NCI-H2227 (cell line): ENCODE measurements at regions not wholly inside any gene's neighbourhood (a gene's known extent, or its start where the extent isn't known, plus 50 kb on each side); places are given as distances from the start of the nearest gene placed in this dataset.

Experiments used
- DNase-seq: peaks from one replicate; lab custom pipeline; 2025; ENCODE audit not compliant: unreplicated experiment; lab: John Stamatoyannopoulos, UW

DNA sequence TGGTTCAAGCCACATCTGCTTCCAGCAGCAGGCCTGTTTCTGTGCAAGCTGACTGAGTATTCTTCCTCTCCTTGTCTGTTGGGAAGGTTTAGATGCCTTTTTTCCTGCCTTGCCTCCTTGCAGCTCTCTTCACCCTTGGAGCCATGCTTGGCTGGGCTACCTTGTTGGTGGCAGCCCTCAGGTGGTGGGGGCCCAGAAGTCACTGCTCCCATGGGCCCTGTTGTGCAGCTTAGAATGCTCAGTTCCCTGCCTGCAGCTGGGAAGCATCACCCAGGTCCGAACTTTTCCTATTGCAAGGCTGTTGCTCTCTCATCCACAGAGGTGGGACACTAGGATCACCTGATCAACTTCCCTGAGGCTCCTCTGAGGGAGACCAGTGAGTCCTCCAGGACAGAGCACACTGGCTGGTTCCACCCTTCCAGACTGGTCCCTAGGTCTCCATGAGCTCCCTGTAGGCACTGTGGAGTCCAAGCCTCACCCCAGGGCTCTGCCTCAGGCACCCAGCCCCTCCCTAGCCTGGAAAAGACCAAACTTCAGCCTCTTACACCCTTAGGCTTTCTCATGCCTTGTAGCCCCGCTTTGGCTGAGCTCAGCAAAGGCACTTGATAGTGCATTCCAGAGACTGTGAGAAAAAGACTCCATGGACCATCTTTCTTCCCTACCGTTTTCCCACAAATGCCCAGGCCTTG is 219.3 kb upstream of the SH3BP4 start:
- DNase-seq = no peak

- no peak for DNase-seq
These were observed 220.6 kb upstream of the SH3BP4 start for GRCh38 chr2:234731236-234731635.

GRCh38 chr2:234730066-234730640 is 221.7 kb upstream of the SH3BP4 start:
- no peak for DNase-seq

DNA sequence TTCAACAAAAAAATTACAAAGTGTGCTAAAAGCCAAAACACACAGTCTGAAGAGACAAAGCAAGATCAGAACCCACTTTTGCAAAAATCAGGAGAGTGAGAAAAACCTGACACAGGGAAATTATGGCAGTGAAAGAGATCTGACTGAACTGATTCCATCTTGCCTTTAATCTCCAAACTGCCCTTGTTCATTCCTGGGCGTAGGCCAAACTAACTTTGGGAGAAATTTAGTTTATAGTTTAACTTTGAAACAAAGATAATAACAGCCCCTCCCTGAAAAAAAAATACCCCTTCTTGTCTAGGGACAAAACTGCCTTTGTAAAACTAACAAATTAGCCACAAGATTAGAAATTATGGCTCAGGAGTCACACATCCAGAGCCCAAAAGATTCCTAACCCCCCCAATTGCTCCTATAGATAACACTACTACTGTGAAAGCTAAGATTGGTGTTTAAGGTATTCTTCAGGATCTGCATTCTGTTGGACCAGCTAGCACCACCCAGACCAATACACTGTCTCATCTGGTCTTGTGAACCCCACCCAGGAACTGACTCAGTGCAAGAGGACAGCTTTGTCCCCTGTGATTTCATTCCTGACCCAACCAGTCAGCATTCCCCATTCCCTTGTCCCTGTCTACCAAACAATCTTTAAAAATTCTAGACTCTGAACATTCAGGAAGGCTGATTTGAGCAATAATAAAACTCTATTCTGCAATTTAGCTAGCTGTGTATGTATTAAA is 226.1 kb upstream of the SH3BP4 start:
- no peak for DNase-seq

GRCh38 chr2:234724850-234725249 is 227.0 kb upstream of the SH3BP4 start:
- DNase-seq = no peak

DNA sequence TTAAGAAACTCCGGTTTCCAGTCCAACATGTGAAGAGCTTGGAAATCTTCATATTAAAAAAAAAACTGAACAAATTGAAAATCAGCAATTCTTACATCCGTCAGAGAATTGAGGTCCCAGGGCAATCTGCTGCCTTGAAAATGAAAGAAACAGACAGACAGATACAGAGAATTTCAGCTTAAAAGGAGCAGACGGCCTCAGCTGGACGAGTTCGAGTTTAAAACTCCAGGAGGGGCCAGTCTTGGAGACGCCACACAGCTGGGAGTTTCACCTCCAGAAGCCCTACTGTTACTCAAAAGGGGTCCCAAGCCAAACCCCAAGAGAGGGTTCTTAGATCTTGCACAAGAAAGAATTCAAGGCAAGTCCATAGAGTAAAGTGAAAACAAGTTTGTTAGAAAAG is 226.5 kb upstream of the ARL4C start:
- DNase-seq = no peak

DNA sequence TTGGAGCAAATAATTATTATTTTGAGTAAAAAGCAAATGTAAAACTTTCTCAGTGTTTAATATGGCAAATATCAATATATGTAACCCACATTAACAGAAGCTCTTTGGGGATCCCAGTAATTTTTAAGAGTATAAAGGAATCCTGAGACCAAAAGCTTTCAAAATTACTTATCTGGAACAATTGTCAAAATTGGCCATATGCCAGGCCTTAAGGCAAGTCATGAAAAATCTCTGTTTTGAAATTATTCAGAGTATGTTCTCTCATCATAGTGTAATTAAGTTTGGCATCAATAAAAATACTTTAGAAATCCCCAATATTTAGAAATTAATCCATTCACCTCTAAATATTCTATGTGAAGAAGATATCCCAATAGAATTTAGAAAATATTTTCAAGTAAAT is 225.3 kb upstream of the ARL4C start:
- no peak for DNase-seq

GRCh38 chr2:234719116-234719716 is 222.3 kb upstream of the ARL4C start:
- DNase-seq = no peak

GRCh38 chr2:234716271-234716670 is 219.4 kb upstream of the ARL4C start:
- DNase-seq = no peak

DNA sequence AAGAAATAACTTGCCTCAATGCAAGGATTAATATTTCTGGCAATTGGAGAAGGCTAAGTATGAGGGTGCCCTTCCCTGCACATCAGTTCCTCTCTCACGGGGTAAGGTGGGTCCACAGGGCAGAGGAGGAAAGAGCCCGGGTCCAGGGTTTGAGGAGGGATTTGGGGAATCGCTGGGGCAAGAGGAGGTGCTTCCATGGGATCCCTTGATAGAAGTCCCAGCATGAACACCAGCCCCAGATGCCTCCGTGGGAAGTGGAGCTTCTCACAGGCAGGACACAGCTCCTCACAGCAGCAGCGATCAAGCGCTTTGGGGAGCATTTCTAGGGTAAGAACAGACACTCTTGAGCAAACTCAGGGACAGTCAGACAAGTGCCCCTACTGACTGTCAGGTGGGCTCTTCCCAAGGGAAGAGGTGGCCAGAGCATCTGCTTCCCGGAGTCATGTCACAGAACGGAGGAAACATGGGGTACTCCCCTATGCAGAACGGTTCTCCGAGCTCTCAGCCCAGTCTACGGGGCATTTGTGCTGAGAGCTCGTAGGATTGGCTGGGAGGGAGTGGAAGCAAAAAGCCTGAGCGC is 218.9 kb upstream of the ARL4C start:
- DNase-seq = no peak

DNA sequence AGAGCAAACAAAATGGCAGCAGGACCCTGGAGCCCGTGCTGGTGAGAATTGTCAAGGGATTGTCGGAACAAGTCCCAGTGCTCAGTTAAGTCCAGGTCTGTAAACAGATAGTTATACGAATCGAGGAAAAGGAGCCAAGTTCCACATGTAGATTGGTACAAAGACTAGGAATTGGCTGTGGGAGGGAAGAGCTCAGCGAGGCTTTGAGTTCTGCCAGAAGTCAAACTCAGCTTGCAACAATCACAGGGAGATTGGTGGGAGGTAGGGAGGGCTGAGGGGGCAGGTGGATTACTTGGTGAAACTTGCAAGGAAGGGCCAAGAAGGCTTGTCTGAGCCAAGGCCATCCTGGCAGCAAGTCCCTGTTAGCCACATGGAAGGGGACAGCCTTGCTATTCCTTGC is 217.8 kb upstream of the ARL4C start:
- no peak for DNase-seq

GRCh38 chr2:234712421-234712935 is 215.6 kb upstream of the ARL4C start:
- DNase-seq = no peak

DNA sequence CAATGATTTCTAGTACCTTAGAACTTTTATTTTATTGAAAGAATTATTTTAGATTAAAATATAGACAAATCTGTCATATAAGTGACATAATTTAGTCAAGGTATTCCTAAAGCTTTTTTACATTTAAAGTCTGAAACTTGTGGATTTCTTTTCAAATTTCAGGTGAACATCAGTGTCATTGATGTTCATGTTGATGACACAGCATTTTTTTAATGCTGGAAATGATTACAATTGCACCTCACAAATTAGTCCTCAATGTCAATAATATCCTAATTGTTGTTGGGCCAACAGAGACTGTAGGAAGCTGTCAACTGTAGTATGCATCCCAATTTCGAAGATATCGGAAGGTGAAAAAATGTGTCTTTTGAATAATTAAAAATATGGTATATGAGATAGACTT is 214.4 kb upstream of the ARL4C start:
- DNase-seq = no peak

DNA sequence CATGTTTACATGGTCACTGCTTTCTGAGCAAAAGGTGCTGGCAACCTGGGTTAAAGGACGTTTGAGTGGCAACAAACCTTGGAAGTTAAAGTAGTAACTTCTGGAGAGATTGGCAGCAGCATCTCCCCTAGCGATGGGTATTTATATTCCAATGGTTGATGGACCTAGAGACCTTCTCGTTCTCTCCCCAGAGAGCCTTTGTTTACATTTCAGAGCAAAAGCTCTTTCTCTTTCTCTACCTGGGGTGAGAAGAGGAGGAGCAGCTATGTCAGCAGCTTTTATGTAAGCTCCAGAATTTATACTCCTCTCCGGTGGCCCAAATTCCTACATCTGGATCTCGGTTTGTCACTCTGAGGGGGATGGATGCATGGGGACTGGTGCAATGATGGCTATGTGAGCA is 213.7 kb upstream of the ARL4C start:
- no peak for DNase-seq

- no peak for DNase-seq
These were observed 213.2 kb upstream of the ARL4C start for GRCh38 chr2:234710066-234710465.

GRCh38 chr2:234708717-234709116 is 211.8 kb upstream of the ARL4C start:
- no peak for DNase-seq

- DNase-seq = peak; percentile 6
These were observed 211.3 kb upstream of the ARL4C start for GRCh38 chr2:234708091-234708683.

GRCh38 chr2:234706086-234706485 is 209.2 kb upstream of the ARL4C start:
- DNase-seq = no peak

GRCh38 chr2:234705108-234705507 is 208.2 kb upstream of the ARL4C start:
- no peak for DNase-seq

DNA sequence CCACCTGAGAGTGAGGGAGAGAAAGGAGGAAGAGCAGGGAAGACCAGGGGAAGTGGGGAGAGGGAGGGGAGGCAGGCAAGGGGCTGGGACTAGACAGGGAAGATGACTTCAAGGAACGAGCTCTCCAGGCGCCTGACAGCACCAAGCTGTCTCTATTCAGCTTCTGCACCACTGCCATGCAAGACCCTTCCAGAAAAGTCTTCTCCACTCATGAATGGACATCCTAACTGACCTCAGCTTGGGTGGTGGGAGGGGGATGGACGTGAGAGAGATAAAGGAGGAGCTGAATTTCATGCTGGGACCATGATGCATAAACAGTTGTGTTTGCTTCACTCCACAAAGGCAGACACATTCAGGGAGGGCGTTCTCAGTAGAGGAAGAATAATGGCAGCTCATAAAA is 206.4 kb upstream of the ARL4C start:
- no peak for DNase-seq

GRCh38 chr2:234702731-234703225 is 205.9 kb upstream of the ARL4C start:
- DNase-seq = no peak
